Ovary (tissue), 3 donors: ENCODE measurements at regions not wholly inside any gene's neighbourhood (a gene's known extent, or its start where the extent isn't known, plus 50 kb on each side); places are given as distances from the start of the nearest gene placed in this dataset.

Source experiments
- EP300 ChIP-seq: sonication (generic); formaldehyde crosslinking; IDR thresholded peaks from one replicate; pipeline ENCODE4 v1.6.1; 2017; ENCODE audit warnings: antibody characterized with exemption
- TF ChIP-seq, protein P1 (sequence below), 3 donors: fragments of 450-650 bp in 2 of 3; fragments of 200-600 bp in 1 of 3; IDR thresholded peaks; one replicate each; pipeline versions ENCODE4 v1.5.1 to v1.8.0; 2016 to 2022; ENCODE audit warnings: antibody characterized with exemption in 3 of 3, mild to moderate bottlenecking in 1 of 3
- donor health status: DM: no; HTN: no; CAD: no.

DNA sequence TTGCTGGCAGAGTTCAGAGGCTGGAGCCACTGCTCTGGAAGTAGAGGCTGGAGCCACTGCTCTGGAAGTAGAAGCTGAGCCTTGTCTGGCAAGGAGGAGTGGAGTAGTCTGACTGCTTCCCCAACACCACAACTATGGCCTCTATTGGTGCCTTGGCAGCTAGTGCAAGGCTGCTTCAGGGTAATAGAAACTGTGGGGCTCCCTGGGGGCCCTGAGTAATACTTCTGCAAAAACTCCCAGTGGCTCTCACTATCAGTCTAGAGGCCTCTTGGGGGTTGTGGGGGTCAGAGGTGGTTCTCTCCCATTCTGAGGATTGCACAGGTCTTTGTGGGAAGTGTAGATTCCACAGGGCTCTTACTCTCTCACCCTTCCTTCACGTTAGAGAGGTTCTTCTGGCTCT, 629.0 kb upstream of the PTPRD start:
- no peak for TF ChIP-seq EP300
- TF ChIP-seq, protein P1, sequence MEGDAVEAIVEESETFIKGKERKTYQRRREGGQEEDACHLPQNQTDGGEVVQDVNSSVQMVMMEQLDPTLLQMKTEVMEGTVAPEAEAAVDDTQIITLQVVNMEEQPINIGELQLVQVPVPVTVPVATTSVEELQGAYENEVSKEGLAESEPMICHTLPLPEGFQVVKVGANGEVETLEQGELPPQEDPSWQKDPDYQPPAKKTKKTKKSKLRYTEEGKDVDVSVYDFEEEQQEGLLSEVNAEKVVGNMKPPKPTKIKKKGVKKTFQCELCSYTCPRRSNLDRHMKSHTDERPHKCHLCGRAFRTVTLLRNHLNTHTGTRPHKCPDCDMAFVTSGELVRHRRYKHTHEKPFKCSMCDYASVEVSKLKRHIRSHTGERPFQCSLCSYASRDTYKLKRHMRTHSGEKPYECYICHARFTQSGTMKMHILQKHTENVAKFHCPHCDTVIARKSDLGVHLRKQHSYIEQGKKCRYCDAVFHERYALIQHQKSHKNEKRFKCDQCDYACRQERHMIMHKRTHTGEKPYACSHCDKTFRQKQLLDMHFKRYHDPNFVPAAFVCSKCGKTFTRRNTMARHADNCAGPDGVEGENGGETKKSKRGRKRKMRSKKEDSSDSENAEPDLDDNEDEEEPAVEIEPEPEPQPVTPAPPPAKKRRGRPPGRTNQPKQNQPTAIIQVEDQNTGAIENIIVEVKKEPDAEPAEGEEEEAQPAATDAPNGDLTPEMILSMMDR (IDR thresholded peaks at IDR 0.05): no peak
